HepG2 (cell line): ENCODE measurements at regions not wholly inside any gene's neighbourhood (a gene's known extent, or its start where the extent isn't known, plus 50 kb on each side); places are given as distances from the start of the nearest gene placed in this dataset.
A peak's percentile ranks its signal among the peaks of the same experiment; 100 is the strongest.

Experiments
- ATAC-seq: fragments of 200-7000 bp; cut with Tn5 transposase; 3 replicates; pipeline ENCODE4 v1.9.1; 2020; ENCODE audit warnings: mild to moderate bottlenecking, moderate library complexity
- BruUV-seq: library from RNA; stranded (reverse); fragments of 400-500 nt; replicated peaks from 2 replicates; lab custom pipeline; 2021; lab: Mats Ljungman, UMichigan
- CTCF ChIA-PET: fragments of 300-600 bp; formaldehyde crosslinking; extraction: SDS; loops from one replicate; lab custom pipeline; 2021; ENCODE audit warnings: low total read pairs, inconsistent platforms, low intra/inter-chr PET ratio; lab: Yijun Ruan, JAX
- POLR2A ChIA-PET: fragments of 350-600 bp; sonication (Branson Sonifier 250); formaldehyde crosslinking; loops from one replicate; lab custom pipeline; 2020; ENCODE audit warnings: antibody characterized with exemption, inconsistent platforms; lab: Yijun Ruan, JAX
- DNase-seq: peaks from one replicate; pipeline ENCODE4 v3.0.0-alpha.2; 2015; ENCODE audit warnings: low spot score
- FAIRE-seq: peaks from 3 replicates; lab custom pipeline; 2011; peaks lifted over from hg19 to GRCh38; lab: Jason Lieb, UNC
- H2AFZ ChIP-seq: one replicate; pipeline ENCODE4 v1.6.1; 2011; ENCODE audit warnings: low read length, inconsistent platforms
- H3K27ac ChIP-seq: fragments of 300-600 bp; 3 replicates; pipeline ENCODE4 v1.8.0; 2011; ENCODE audit warnings: mixed run types, mild to moderate bottlenecking, mixed read lengths, low read length, inconsistent platforms; ENCODE audit not compliant: insufficient read depth; ENCODE audit errors: extremely low read length
- H3K27me3 ChIP-seq, 2 experiments: fragments of 200-600 bp in 1 of 2; 2 replicates in 1 of 2; 3 replicates in 1 of 2; pipeline versions ENCODE4 v1.6.0 to v1.8.0; 2011; ENCODE audit warnings: low read length in 2 of 2, mild to moderate bottlenecking in 2 of 2, moderate library complexity in 2 of 2, inconsistent platforms in 1 of 2; ENCODE audit not compliant: insufficient read depth in 2 of 2, control insufficient read depth in 1 of 2
- H3K36me3 ChIP-seq, 2 experiments: fragments of 200-600 bp in 1 of 2; replicated peaks in 1 of 2; 2 replicates in 1 of 2; 3 replicates in 1 of 2; pipeline versions ENCODE4 v1.5.1 to v1.8.0; 2011; ENCODE audit warnings: low read length in 2 of 2, inconsistent platforms in 1 of 2; ENCODE audit not compliant: insufficient read depth in 2 of 2, control insufficient read depth in 1 of 2
- H3K4me1 ChIP-seq: 2 replicates; pipeline ENCODE4 v1.5.1; 2012; ENCODE audit warnings: low read length, inconsistent platforms; ENCODE audit not compliant: insufficient read depth
- H3K4me2 ChIP-seq: 2 replicates; pipeline ENCODE4 v1.6.0; 2011; ENCODE audit warnings: low read depth, low read length, inconsistent platforms
- H3K4me3 ChIP-seq, 3 experiments: fragments of 200-600 bp in 1 of 3; sonication (generic), shearing (Covaris generic) in 1 of 3; replicated peaks in 1 of 3; 2 replicates each; pipeline ENCODE4 v1.5.1; 2011 to 2016; ENCODE audit warnings: low read length in 3 of 3, inconsistent platforms in 2 of 3, low read depth in 2 of 3, mild to moderate bottlenecking in 2 of 3, control low read depth in 1 of 3, mixed read lengths in 1 of 3; ENCODE audit not compliant: insufficient read depth in 1 of 3
- H3K79me2 ChIP-seq: one replicate; pipeline ENCODE4 v1.6.1; 2011; ENCODE audit warnings: low read length, inconsistent platforms; ENCODE audit not compliant: insufficient read depth
- H3K9ac ChIP-seq: 2 replicates; pipeline ENCODE4 v1.6.0; 2011; ENCODE audit warnings: mild to moderate bottlenecking, low read depth, low read length, inconsistent platforms; ENCODE audit not compliant: insufficient read depth
- H3K9me3 ChIP-seq: 2 replicates; pipeline ENCODE4 v1.5.1; 2012; ENCODE audit warnings: mild to moderate bottlenecking, low read length
- H4K20me1 ChIP-seq: 2 replicates; pipeline ENCODE4 v1.6.0; 2011; ENCODE audit warnings: inconsistent platforms, mild to moderate bottlenecking, low read length, moderate library complexity; ENCODE audit not compliant: insufficient read depth
- E2F1 ChIP-seq: sonication (generic); formaldehyde crosslinking; IDR thresholded peaks from 2 replicates; pipeline ENCODE4 v1.5.0; 2020; ENCODE audit warnings: missing genetic modification reagents
- GATAD1 ChIP-seq: IDR thresholded peaks from 2 replicates; pipeline ENCODE4 v1.6.1; 2016; ENCODE audit warnings: missing genetic modification reagents, missing compliant biosample characterization
- HMGXB3 ChIP-seq: sonication (generic); formaldehyde crosslinking; IDR thresholded peaks from 2 replicates; pipeline ENCODE4 v1.4.0; 2020; ENCODE audit warnings: missing genetic modification reagents, borderline replicate concordance
- KAT2B ChIP-seq: fragments of 150-350 bp; IDR thresholded peaks from 2 replicates; pipeline ENCODE4 v1.6.1; 2014; ENCODE audit warnings: low read depth, low read length, borderline replicate concordance
- KDM2A ChIP-seq: sonication (generic); formaldehyde crosslinking; IDR thresholded peaks from 2 replicates; pipeline ENCODE4 v1.4.0; 2020; ENCODE audit warnings: low read depth, missing genetic modification reagents, borderline replicate concordance
- MAFF ChIP-seq: IDR thresholded peaks from 2 replicates; pipeline ENCODE4 v1.6.1; 2011; ENCODE audit warnings: low read depth, low read length, improper control_type of control experiment
- MAFK ChIP-seq, 2 experiments: IDR thresholded peaks in 1 of 2; conservative IDR thresholded peaks in 1 of 2; 2 replicates each; pipeline ENCODE4 v1.6.1; 2011; ENCODE audit warnings: improper control_type of control experiment in 2 of 2, low read length in 2 of 2
- ZKSCAN1 ChIP-seq: fragments of 150-350 bp; IDR thresholded peaks from 2 replicates; pipeline ENCODE4 v1.6.1; 2014; ENCODE audit warnings: low read length
- ZNF564 ChIP-seq: sonication (generic); formaldehyde crosslinking; IDR thresholded peaks from 2 replicates; pipeline ENCODE4 v1.8.1; 2023; ENCODE audit warnings: mild to moderate bottlenecking, missing genetic modification reagents
- ZNF740 ChIP-seq: sonication (generic); formaldehyde crosslinking; IDR thresholded peaks from 2 replicates; pipeline ENCODE4 v1.4.0; 2020; ENCODE audit warnings: missing genetic modification reagents
- WGBS: methylation state at CpG from one replicate; pipeline ENCODE4 v1.1.6; 2017; ENCODE audit warnings: low lambda C conversion rate; 5-methylcytosine and 5-hydroxymethylcytosine counted together
- in situ Hi-C: cut with HindIII; loops from 2 replicates; pipeline ENCODE4 v1.10.0; 2017; ENCODE audit warnings: low pct_unique_long_range_greater_than_20kb; ENCODE audit not compliant: extremely low pct_ligation_motif_present
- intact Hi-C: fragments of 100-400 bp; cut with micrococcal nuclease; formaldehyde crosslinking; loops from one replicate; pipeline ENCODE4 v1.10.0; 2022; ENCODE audit not compliant: unreplicated experiment

GRCh38 chr18:27261769-27262549, 76.9 kb upstream of the CHST9 start:
- no peak for DNase-seq
- CTCF ChIA-PET = no interaction called here

GRCh38 chr18:27253571-27253970, 68.5 kb upstream of the CHST9 start:
- Histone ChIP-seq H3K9me3 (no peaks in the 10 kb centered on the region), H3K27me3 (no peaks in the 10 kb centered on the region; a peak in 1 of 5 replicates), H3K36me3 (no peaks in the 10 kb centered on the region), H3K79me2 (no peaks in the 10 kb centered on the region), H3K9ac (no peak overlapping the region), H3K4me1 (no peaks in the 10 kb centered on the region), H3K27ac (no peak overlapping the region), H2AFZ (no peak overlapping the region), H3K4me2 (no peak overlapping the region), H4K20me1 (no peaks in the 10 kb centered on the region), H3K4me3 (no peak overlapping the region)
- POLR2A ChIA-PET = no interaction called here
- ATAC-seq = no peak
- 0% methylated on average over 1 of the region's 1 CpG for WGBS
- no TSS peak for BruUV-seq
- intact Hi-C loops = no loop called here
- in situ Hi-C loops = no loop called here
- no peak for FAIRE-seq
- TF ChIP-seq KAT2B (no peak), KDM2A (no peak), ZKSCAN1 (no peak), GATAD1 (CRISPR knock-in tag) (no peak), ZNF740 (CRISPR knock-in tag) (no peak), HMGXB3 (CRISPR knock-in tag) (no peak), ZNF564 (CRISPR knock-in tag) (no peak)
- no peak for DNase-seq
- CTCF ChIA-PET = no interaction called here

More at GRCh38 chr18:27261769-27262549, 76.9 kb upstream of the CHST9 start:
- Histone ChIP-seq H3K4me3 (no peak overlapping the region), H3K79me2 (no peaks in the 10 kb centered on the region), H3K36me3 (no peaks in the 10 kb centered on the region), H3K4me2 (no peak overlapping the region), H3K9ac (no peak overlapping the region), H4K20me1 (no peaks in the 10 kb centered on the region), H3K9me3 (no peaks in the 10 kb centered on the region), H3K27me3 (no peaks in the 10 kb centered on the region), H3K27ac (no peak overlapping the region), H2AFZ (no peak overlapping the region), H3K4me1 (no peaks in the 10 kb centered on the region)
- TF ChIP-seq MAFK (conservative IDR thresholded peaks at IDR 0.05 in 1 of 2, IDR thresholded peaks at IDR 0.05 in 1 of 2; ENCODE audit: low read length in 2 of 2) (peak in 1 of 2 experiments; percentile 62; a peak in 2 of 4 replicates), MAFF (peak; percentile 25; the same call in 1 of the 2 replicates), E2F1 (CRISPR knock-in tag) (no peak)
- ATAC-seq = no peak
- POLR2A ChIA-PET = no interaction called here
- no peak for FAIRE-seq
- no TSS peak for BruUV-seq
- intact Hi-C loops (no loop called here), in situ Hi-C loops (no loop called here)
